IMR-90 (cell line): ENCODE measurements at regions not wholly inside any gene's neighbourhood (a gene's known extent, or its start where the extent isn't known, plus 50 kb on each side); places are given as distances from the start of the nearest gene placed in this dataset.

Experiments used
- ATAC-seq: fragments of 200-7000 bp; cut with Tn5 transposase; 2 replicates; pipeline ENCODE4 v1.9.1; 2020; ENCODE audit warnings: low read depth, mild to moderate bottlenecking, moderate library complexity
- BruUV-seq: library from RNA; stranded (reverse); fragments of 400-500 nt; replicated peaks from 2 replicates; lab custom pipeline; 2021; lab: Mats Ljungman, UMichigan
- CTCF ChIA-PET: fragments of 300-600 bp; formaldehyde crosslinking; extraction: SDS; loops from one replicate; lab custom pipeline; 2021; ENCODE audit warnings: antibody characterized with exemption; lab: Yijun Ruan, JAX
- POLR2A ChIA-PET: fragments of 300-600 bp; sonication (Branson Sonifier 250); formaldehyde crosslinking; loops from one replicate; lab custom pipeline; 2022; ENCODE audit warnings: antibody characterized with exemption; ENCODE audit not compliant: unreplicated experiment; lab: Charles Lee
- DNase-seq: peaks from one replicate; pipeline ENCODE4 v3.0.0; 2013
- H2AFZ ChIP-seq: replicated peaks from 2 replicates; pipeline ENCODE3; 2013; ENCODE audit warnings: low read length, mild to moderate bottlenecking; ENCODE audit not compliant: poor library complexity
- H2AK5ac ChIP-seq: 2 replicates; pipeline ENCODE4 v1.6.1; 2013; ENCODE audit warnings: low read depth, low read length, inconsistent platforms
- H2AK9ac ChIP-seq: replicated peaks from 2 replicates; pipeline ENCODE3; 2013; ENCODE audit warnings: mild to moderate bottlenecking, low read depth, low read length, moderate library complexity; ENCODE audit not compliant: poor library complexity
- H2BK120ac ChIP-seq: 2 replicates; pipeline ENCODE4 v1.6.1; 2013; ENCODE audit warnings: low read depth, low read length, inconsistent platforms
- H2BK15ac ChIP-seq: 3 replicates; pipeline ENCODE4 v1.6.1; 2013; ENCODE audit warnings: low read depth, low read length, inconsistent platforms
- H2BK20ac ChIP-seq: 2 replicates; pipeline ENCODE4 v1.6.1; 2013; ENCODE audit warnings: low read depth, mild to moderate bottlenecking, inconsistent platforms, low read length, moderate library complexity
- H2BK5ac ChIP-seq: 2 replicates; pipeline ENCODE4 v1.6.1; 2013; ENCODE audit warnings: mild to moderate bottlenecking, low read depth, low read length, inconsistent platforms; ENCODE audit not compliant: poor library complexity, severe bottlenecking
- H3K14ac ChIP-seq: replicated peaks from 2 replicates; pipeline ENCODE4 v1.6.1; 2013; ENCODE audit warnings: low read depth, low read length, inconsistent platforms
- H3K18ac ChIP-seq: 2 replicates; pipeline ENCODE4 v1.6.1; 2013; ENCODE audit warnings: low read depth, low read length, control low read depth
- H3K23ac ChIP-seq: 2 replicates; pipeline ENCODE4 v1.6.1; 2013; ENCODE audit warnings: low read depth, low read length, inconsistent platforms
- H3K27ac ChIP-seq: 2 replicates; pipeline ENCODE4 v1.5.1; 2013; ENCODE audit warnings: mild to moderate bottlenecking, control low read depth, low read length; ENCODE audit not compliant: insufficient read depth
- H3K27me3 ChIP-seq: 2 replicates; pipeline ENCODE4 v1.6.1; 2013; ENCODE audit warnings: low read length; ENCODE audit not compliant: control insufficient read depth, insufficient read depth
- H3K36me3 ChIP-seq: 2 replicates; pipeline ENCODE4 v1.6.1; 2013; ENCODE audit warnings: low read length, mixed read lengths; ENCODE audit not compliant: control insufficient read depth, insufficient read depth
- H3K4ac ChIP-seq: 2 replicates; pipeline ENCODE4 v1.6.1; 2013; ENCODE audit warnings: low read depth, low read length, inconsistent platforms
- H3K4me1 ChIP-seq: 2 replicates; pipeline ENCODE4 v1.6.1; 2013; ENCODE audit warnings: low read length, mixed read lengths; ENCODE audit not compliant: control insufficient read depth, insufficient read depth
- H3K4me2 ChIP-seq: 2 replicates; pipeline ENCODE4 v1.6.1; 2013; ENCODE audit warnings: low read depth, mild to moderate bottlenecking, control low read depth, low read length, moderate library complexity
- H3K4me3 ChIP-seq: 2 replicates; pipeline ENCODE4 v1.5.1; 2013; ENCODE audit warnings: low read depth, mild to moderate bottlenecking, control low read depth, low read length, moderate library complexity; ENCODE audit not compliant: insufficient read depth
- H3K56ac ChIP-seq: 2 replicates; pipeline ENCODE4 v1.6.1; 2013; ENCODE audit warnings: low read length, inconsistent platforms; ENCODE audit not compliant: insufficient read depth; ENCODE audit errors: extremely low read depth
- H3K79me1 ChIP-seq, 2 experiments: 2 replicates each; pipeline ENCODE4 v1.6.1; 2013; ENCODE audit warnings: low read length in 2 of 2, inconsistent platforms in 1 of 2, low read depth in 1 of 2
- H3K9ac ChIP-seq: 2 replicates; pipeline ENCODE4 v1.6.1; 2013; ENCODE audit warnings: low read depth, low read length, control low read depth
- H3K9me1 ChIP-seq: 2 replicates; pipeline ENCODE4 v1.6.1; 2013; ENCODE audit warnings: low read length, inconsistent platforms; ENCODE audit not compliant: insufficient read depth
- H3K9me3 ChIP-seq: 2 replicates; pipeline ENCODE4 v1.6.1; 2013; ENCODE audit warnings: low read length; ENCODE audit not compliant: control insufficient read depth, insufficient read depth
- H4K20me1 ChIP-seq: 2 replicates; pipeline ENCODE4 v1.6.1; 2013; ENCODE audit warnings: low read length, inconsistent platforms; ENCODE audit not compliant: insufficient read depth
- H4K5ac ChIP-seq: 2 replicates; pipeline ENCODE4 v1.6.1; 2013; ENCODE audit warnings: mild to moderate bottlenecking, low read depth, low read length, control low read depth
- H4K8ac ChIP-seq, 2 experiments: 2 replicates each; pipeline ENCODE4 v1.6.1; 2013; ENCODE audit warnings: low read depth in 2 of 2, low read length in 2 of 2, control low read depth in 1 of 2, inconsistent platforms in 1 of 2
- H4K91ac ChIP-seq: 2 replicates; pipeline ENCODE4 v1.6.1; 2013; ENCODE audit warnings: low read depth, low read length, inconsistent platforms; ENCODE audit not compliant: insufficient read depth
- BHLHE40 ChIP-seq: fragments of 150-350 bp; IDR thresholded peaks from 2 replicates; pipeline ENCODE4 v1.6.1; 2016; ENCODE audit warnings: mild to moderate bottlenecking, low read depth, low read length
- CEBPB ChIP-seq: IDR thresholded peaks from 2 replicates; pipeline ENCODE4 v1.6.1; 2012; ENCODE audit warnings: low read depth, low read length, improper control_type of control experiment
- MAFK ChIP-seq: IDR thresholded peaks from 2 replicates; pipeline ENCODE4 v1.6.1; 2012; ENCODE audit warnings: low read depth, low read length, improper control_type of control experiment
- MAZ ChIP-seq: IDR thresholded peaks from 2 replicates; pipeline ENCODE4 v1.6.1; 2012; ENCODE audit warnings: low read depth, mild to moderate bottlenecking, low read length, improper control_type of control experiment, moderate library complexity, borderline replicate concordance
- MXI1 ChIP-seq: IDR thresholded peaks from 2 replicates; pipeline ENCODE4 v1.6.1; 2012; ENCODE audit warnings: low read depth, mild to moderate bottlenecking, low read length, moderate library complexity, borderline replicate concordance
- NFE2L2 ChIP-seq: fragments of 150-350 bp; IDR thresholded peaks from 2 replicates; pipeline ENCODE4 v1.6.1; 2016; ENCODE audit warnings: low read depth, mild to moderate bottlenecking, low read length
- POLR2A ChIP-seq: IDR thresholded peaks from 2 replicates; pipeline ENCODE4 v1.6.1; 2012; ENCODE audit warnings: mild to moderate bottlenecking, low read depth, low read length
- RAD21 ChIP-seq: IDR thresholded peaks from 2 replicates; pipeline ENCODE4 v1.6.1; 2012; ENCODE audit warnings: low read length, improper control_type of control experiment
- RCOR1 ChIP-seq: IDR thresholded peaks from 2 replicates; pipeline ENCODE4 v1.6.1; 2012; ENCODE audit warnings: mild to moderate bottlenecking, low read length, improper control_type of control experiment; ENCODE audit not compliant: insufficient replicate concordance
- RFX5 ChIP-seq: IDR thresholded peaks from 2 replicates; pipeline ENCODE4 v1.8.0; 2012; ENCODE audit warnings: low read depth, mild to moderate bottlenecking, low read length, moderate library complexity
- SMC3 ChIP-seq: fragments of 150-350 bp; IDR thresholded peaks from 2 replicates; pipeline ENCODE4 v1.6.1; 2016; ENCODE audit warnings: low read depth, mild to moderate bottlenecking, antibody characterized with exemption, low read length, moderate library complexity
- WGBS, 2 experiments: methylation state at CpG; one replicate each; pipeline versions ENCODE4 v1.1.5 to v1.1.7; 2013; ENCODE audit warnings: missing lambda C conversion rate in 2 of 2; ENCODE audit not compliant: insufficient read length in 1 of 2; ENCODE audit errors: extremely low coverage in 2 of 2; 5-methylcytosine and 5-hydroxymethylcytosine counted together
- dilution Hi-C: fragments of 300-500 bp; cut with HindIII; formaldehyde crosslinking; loops from one replicate; pipeline ENCODE4 v1.14.3; 2018; ENCODE audit warnings: low sequenced_read_pairs; ENCODE audit not compliant: unreplicated experiment
- in situ Hi-C: fragments of 300-500 bp; cut with MboI; formaldehyde crosslinking; loops from 3 replicates; pipeline ENCODE4 v1.14.3; 2019; ENCODE audit warnings: low sequenced_read_pairs, inconsistent platforms, mixed read lengths
- intact Hi-C: fragments of 100-400 bp; cut with micrococcal nuclease; formaldehyde crosslinking; loops from 2 replicates; pipeline ENCODE4 v1.10.0; 2022

GRCh38 chr1:71345491-71345890, 264.7 kb upstream of the ZRANB2 start:
- no peak overlapping the region for H2AK9ac ChIP-seq
- WGBS, 2 experiments: no CpG with 5 or more reads among the region's 2 CpGs
- H3K9ac ChIP-seq: no peak overlapping the region
- intact Hi-C loops (no loop called here), in situ Hi-C loops (no loop called here), dilution Hi-C loops (no loop called here)
- H3K27ac ChIP-seq: no peak overlapping the region
- no peak overlapping the region for H3K4ac ChIP-seq
- H4K8ac ChIP-seq: no peak overlapping the region
- peaks cover 7% of the 10 kb centered on the region for H3K9me3 ChIP-seq
- no peak overlapping the region for H4K91ac ChIP-seq
- H2AK5ac ChIP-seq: no peak overlapping the region
- no TSS peak for BruUV-seq
- no peak overlapping the region for H3K56ac ChIP-seq
- CTCF ChIA-PET: no interaction called here
- H3K4me1 ChIP-seq: no peaks in the 10 kb centered on the region
- H2BK120ac ChIP-seq: no peak overlapping the region
- H3K18ac ChIP-seq: no peak overlapping the region
- no peak overlapping the region for H3K4me2 ChIP-seq
- H3K23ac ChIP-seq: no peak overlapping the region
- H2BK15ac ChIP-seq: no peak overlapping the region
- no peaks in the 10 kb centered on the region for H3K36me3 ChIP-seq
- no peak overlapping the region for H3K4me3 ChIP-seq
- ATAC-seq (no peak), DNase-seq (no peak)
- H2BK20ac ChIP-seq: no peak overlapping the region
- no peak overlapping the region for H3K14ac ChIP-seq
- POLR2A ChIA-PET: no interaction called here
- H4K20me1 ChIP-seq: no peaks in the 10 kb centered on the region
- no peak overlapping the region for H2AFZ ChIP-seq
- H4K5ac ChIP-seq: no peak overlapping the region
- H3K9me1 ChIP-seq: no peaks in the 10 kb centered on the region
- H2BK5ac ChIP-seq: no peak overlapping the region
- no peaks in the 10 kb centered on the region for H3K27me3 ChIP-seq
- no peaks in the 10 kb centered on the region for H3K79me1 ChIP-seq
- TF ChIP-seq POLR2A (no peak), MXI1 (no peak), BHLHE40 (no peak), MAZ (no peak), SMC3 (no peak), MAFK (no peak), CEBPB (no peak), RAD21 (no peak), NFE2L2 (no peak), RCOR1 (no peak), RFX5 (no peak)
